ENCODE measurements at regions not wholly inside any gene's neighbourhood (a gene's known extent, or its start where the extent isn't known, plus 50 kb on each side); places are given as distances from the start of the nearest gene placed in this dataset.

DNA sequence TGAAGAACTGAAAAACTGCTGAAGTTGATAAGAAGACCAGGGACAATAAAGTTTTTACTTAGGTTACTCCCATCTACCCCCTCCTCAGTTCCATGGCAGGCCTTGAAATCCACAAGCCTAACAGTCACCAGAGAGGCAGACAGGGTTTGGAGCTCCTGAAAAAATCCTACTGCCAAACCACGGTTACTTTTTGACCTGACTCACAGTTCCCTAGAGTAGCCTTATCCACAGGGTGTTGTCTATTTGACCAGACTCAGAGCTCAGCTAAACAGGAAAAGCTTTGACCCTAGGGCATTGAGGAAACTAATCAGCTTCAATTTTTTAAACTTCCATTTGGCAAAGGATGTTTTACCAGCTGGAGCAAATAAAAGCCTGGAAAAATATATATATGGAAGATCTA, 257.7 kb upstream of the NT5E start:
- ChIA-PET POLR2A (no interaction called here), CTCF (no interaction called here)
- TF ChIP-seq ARNT (IDR thresholded peaks at IDR 0.05) (no peak), ELF4 (IDR thresholded peaks at IDR 0.05) (no peak), LEF1 (IDR thresholded peaks at IDR 0.05; ENCODE audit: borderline replicate concordance) (no peak), BHLHE40 (IDR thresholded peaks at IDR 0.05; ENCODE audit: borderline replicate concordance) (no peak), SUZ12 (IDR thresholded peaks at IDR 0.05) (no peak), HDGF (IDR thresholded peaks at IDR 0.05; ENCODE audit: borderline replicate concordance) (no peak), SP1 (IDR thresholded peaks at IDR 0.05) (no peak), FOXM1 (IDR thresholded peaks at IDR 0.05; ENCODE audit: borderline replicate concordance) (no peak), TARDBP (IDR thresholded peaks at IDR 0.05) (no peak), FOXK2 (IDR thresholded peaks at IDR 0.05) (no peak), FOXA1 (IDR thresholded peaks at IDR 0.05) (no peak), ZNF384 (IDR thresholded peaks at IDR 0.05) (no peak), L3MBTL2 (conservative IDR thresholded peaks at IDR 0.05) (no peak)
- TF ChIP-seq, protein P1, sequence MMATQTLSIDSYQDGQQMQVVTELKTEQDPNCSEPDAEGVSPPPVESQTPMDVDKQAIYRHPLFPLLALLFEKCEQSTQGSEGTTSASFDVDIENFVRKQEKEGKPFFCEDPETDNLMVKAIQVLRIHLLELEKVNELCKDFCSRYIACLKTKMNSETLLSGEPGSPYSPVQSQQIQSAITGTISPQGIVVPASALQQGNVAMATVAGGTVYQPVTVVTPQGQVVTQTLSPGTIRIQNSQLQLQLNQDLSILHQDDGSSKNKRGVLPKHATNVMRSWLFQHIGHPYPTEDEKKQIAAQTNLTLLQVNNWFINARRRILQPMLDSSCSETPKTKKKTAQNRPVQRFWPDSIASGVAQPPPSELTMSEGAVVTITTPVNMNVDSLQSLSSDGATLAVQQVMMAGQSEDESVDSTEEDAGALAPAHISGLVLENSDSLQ (IDR thresholded peaks at IDR 0.05) = no peak
- no peak for DNase-seq (ENCODE audit: extremely low spot score)

DNA sequence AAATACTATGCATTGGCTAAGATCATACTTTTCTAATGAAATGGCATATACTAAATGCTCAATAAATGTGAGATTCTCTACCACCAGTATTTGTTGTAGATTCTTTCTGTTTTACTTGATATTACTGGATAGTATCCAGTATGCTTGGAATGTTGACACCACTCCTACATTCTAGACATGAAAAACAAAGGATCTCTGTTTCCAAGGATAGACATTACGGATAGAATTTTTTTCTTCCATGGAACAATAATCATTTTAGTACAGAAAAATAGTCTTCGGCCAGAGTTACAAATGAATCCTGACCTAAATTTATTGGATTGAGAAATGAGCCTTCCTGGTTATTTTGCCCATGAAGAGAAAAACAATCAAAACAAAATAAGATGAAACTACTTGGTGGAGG, 258.2 kb upstream of the NT5E start:
- no peak for DNase-seq (ENCODE audit: extremely low spot score)
- POLR2A ChIA-PET = no interaction called here
- CTCF ChIA-PET = no interaction called here
- TF ChIP-seq, protein P1 (IDR thresholded peaks at IDR 0.05) = no peak
- TF ChIP-seq FOXA1 (IDR thresholded peaks at IDR 0.05) = no peak
- TF ChIP-seq ZNF384 (IDR thresholded peaks at IDR 0.05) = no peak
- no peak for TF ChIP-seq BHLHE40 (IDR thresholded peaks at IDR 0.05; ENCODE audit: borderline replicate concordance)
- TF ChIP-seq LEF1 (IDR thresholded peaks at IDR 0.05; ENCODE audit: borderline replicate concordance) = no peak
- TF ChIP-seq ELF4 (IDR thresholded peaks at IDR 0.05) = no peak
- no peak for TF ChIP-seq SP1 (IDR thresholded peaks at IDR 0.05)

DNA sequence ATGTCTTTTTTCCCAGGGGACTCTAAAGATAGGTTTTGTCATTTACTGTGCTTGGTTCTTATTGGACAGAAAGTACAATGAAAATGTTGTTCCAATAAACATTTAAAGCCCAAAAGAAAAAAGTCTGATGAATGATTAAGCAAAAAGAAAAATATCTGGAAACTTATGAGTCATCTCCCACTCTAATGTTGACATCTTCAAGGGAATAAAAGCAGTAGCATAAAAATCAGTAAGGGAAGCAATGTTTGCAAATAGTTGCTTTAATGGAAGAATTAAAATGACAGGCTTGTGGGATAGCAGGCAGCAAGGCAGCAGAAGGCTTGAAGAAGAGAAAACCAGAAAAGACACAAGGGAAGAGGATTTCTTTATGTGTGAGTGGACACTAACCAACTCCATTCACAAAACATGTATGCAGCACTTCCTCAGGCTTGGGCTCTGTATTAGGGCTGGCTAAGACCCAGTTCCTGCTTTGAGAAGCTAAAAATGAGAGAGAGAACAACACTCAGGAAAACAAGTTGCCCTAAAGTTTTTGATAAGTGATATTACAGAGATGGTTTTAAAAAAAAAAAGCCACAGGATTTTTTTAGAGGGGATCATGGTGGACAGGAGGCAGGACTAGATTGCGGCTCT, 263.2 kb upstream of the NT5E start:
- TF ChIP-seq NFRKB (IDR thresholded peaks at IDR 0.05) (no peak), FOXM1 (IDR thresholded peaks at IDR 0.05; ENCODE audit: borderline replicate concordance) (no peak), L3MBTL2 (conservative IDR thresholded peaks at IDR 0.05) (no peak), SUZ12 (IDR thresholded peaks at IDR 0.05) (no peak), FOXA1 (IDR thresholded peaks at IDR 0.05) (no peak), LEF1 (IDR thresholded peaks at IDR 0.05; ENCODE audit: borderline replicate concordance) (no peak), BHLHE40 (IDR thresholded peaks at IDR 0.05; ENCODE audit: borderline replicate concordance) (no peak), HDGF (IDR thresholded peaks at IDR 0.05; ENCODE audit: borderline replicate concordance) (no peak), TARDBP (IDR thresholded peaks at IDR 0.05) (no peak), FOXK2 (IDR thresholded peaks at IDR 0.05) (no peak)
- TF ChIP-seq, protein P1 (IDR thresholded peaks at IDR 0.05) = no peak
- no peak for DNase-seq (ENCODE audit: extremely low spot score)
- POLR2A ChIA-PET = no interaction called here
- CTCF ChIA-PET = no interaction called here

DNA sequence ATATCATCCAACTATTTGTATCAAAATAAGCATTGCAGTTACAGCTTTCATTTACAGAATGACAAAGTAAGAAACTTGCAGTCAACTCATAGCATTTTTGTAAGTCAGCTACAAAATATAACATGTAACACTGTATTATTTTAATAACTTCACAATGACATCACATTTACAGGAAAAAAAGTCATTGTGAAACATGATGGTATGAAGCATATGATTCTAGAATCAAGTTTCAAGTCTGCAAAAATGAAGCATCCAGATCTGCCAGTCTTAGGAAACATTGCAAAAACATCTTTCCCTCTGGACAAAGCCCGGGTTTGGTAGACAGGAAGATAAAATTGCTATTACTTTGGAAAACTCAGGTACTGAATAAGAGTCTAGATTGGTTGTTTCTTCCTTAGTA, 263.9 kb upstream of the NT5E start:
- no peak for DNase-seq (ENCODE audit: extremely low spot score)
- CTCF ChIA-PET = no interaction called here
- POLR2A ChIA-PET = no interaction called here
- TF ChIP-seq FOXK2 (IDR thresholded peaks at IDR 0.05) (no peak), NFRKB (IDR thresholded peaks at IDR 0.05) (no peak), ELF4 (IDR thresholded peaks at IDR 0.05) (no peak), SP1 (IDR thresholded peaks at IDR 0.05) (no peak), FOXM1 (IDR thresholded peaks at IDR 0.05; ENCODE audit: borderline replicate concordance) (no peak), CTBP1 (IDR thresholded peaks at IDR 0.05; ENCODE audit: borderline replicate concordance) (no peak), HDGF (IDR thresholded peaks at IDR 0.05; ENCODE audit: borderline replicate concordance) (no peak), ARNT (IDR thresholded peaks at IDR 0.05) (no peak), L3MBTL2 (conservative IDR thresholded peaks at IDR 0.05) (no peak)

DNA sequence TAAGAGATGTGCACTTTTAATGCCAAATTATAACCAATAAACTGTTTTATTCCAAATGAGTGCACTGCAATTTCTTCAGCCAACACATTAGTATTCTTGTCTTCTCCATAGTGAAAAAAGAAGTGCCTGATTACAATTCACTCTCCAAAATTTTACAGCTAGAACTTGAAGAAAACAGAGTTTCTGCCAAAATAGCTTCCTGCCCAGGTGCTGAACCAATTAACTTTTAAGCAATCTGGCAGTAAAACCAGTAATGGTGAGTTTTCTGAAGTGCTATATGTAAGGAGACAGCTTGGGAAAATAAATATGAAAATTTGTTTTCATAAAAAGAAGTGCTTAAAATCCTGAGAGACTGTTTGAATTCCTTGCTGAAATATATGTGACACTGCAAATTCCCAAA, 266.0 kb upstream of the NT5E start:
- CTCF ChIA-PET = no interaction called here
- POLR2A ChIA-PET = no interaction called here
- TF ChIP-seq ELF4 (IDR thresholded peaks at IDR 0.05) (no peak), FOXK2 (IDR thresholded peaks at IDR 0.05) (no peak), SUZ12 (IDR thresholded peaks at IDR 0.05) (no peak), ARNT (IDR thresholded peaks at IDR 0.05) (no peak), L3MBTL2 (conservative IDR thresholded peaks at IDR 0.05) (no peak), FOXA1 (IDR thresholded peaks at IDR 0.05) (no peak), HDGF (IDR thresholded peaks at IDR 0.05; ENCODE audit: borderline replicate concordance) (no peak), FOXM1 (IDR thresholded peaks at IDR 0.05; ENCODE audit: borderline replicate concordance) (no peak), LEF1 (IDR thresholded peaks at IDR 0.05; ENCODE audit: borderline replicate concordance) (no peak), BHLHE40 (IDR thresholded peaks at IDR 0.05; ENCODE audit: borderline replicate concordance) (no peak), NFRKB (IDR thresholded peaks at IDR 0.05) (no peak), SP1 (IDR thresholded peaks at IDR 0.05) (no peak), CTBP1 (IDR thresholded peaks at IDR 0.05; ENCODE audit: borderline replicate concordance) (no peak), ZNF384 (IDR thresholded peaks at IDR 0.05) (no peak), TARDBP (IDR thresholded peaks at IDR 0.05) (no peak)
- TF ChIP-seq, protein P1 (IDR thresholded peaks at IDR 0.05) = no peak
- DNase-seq (ENCODE audit: extremely low spot score) = no peak

DNA sequence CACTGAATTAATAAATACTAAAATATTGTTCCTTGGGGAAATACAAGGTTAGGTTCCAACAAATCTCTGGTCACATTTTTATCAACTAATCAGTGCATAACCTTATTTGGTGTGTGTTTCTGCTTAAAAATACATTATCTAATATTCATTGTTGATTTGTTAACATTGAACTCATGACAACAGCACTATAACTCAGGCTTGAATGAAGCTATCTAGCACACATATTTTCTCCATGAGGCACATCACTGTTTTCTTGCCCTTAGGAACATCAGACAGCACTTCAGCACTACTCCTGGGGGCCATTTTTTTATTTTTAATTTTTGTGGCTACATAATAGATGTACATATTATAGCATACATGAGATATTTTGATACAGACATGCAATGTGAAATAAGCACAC, 277.2 kb upstream of the NT5E start:
- no peak for DNase-seq (ENCODE audit: extremely low spot score)
- TF ChIP-seq NFRKB (IDR thresholded peaks at IDR 0.05) (no peak), ELF4 (IDR thresholded peaks at IDR 0.05) (no peak), L3MBTL2 (conservative IDR thresholded peaks at IDR 0.05) (no peak), SUZ12 (IDR thresholded peaks at IDR 0.05) (no peak), ZNF384 (IDR thresholded peaks at IDR 0.05) (no peak), SP1 (IDR thresholded peaks at IDR 0.05) (no peak), BHLHE40 (IDR thresholded peaks at IDR 0.05; ENCODE audit: borderline replicate concordance) (no peak), FOXK2 (IDR thresholded peaks at IDR 0.05) (no peak), FOXM1 (IDR thresholded peaks at IDR 0.05; ENCODE audit: borderline replicate concordance) (no peak), HDGF (IDR thresholded peaks at IDR 0.05; ENCODE audit: borderline replicate concordance) (no peak), LEF1 (IDR thresholded peaks at IDR 0.05; ENCODE audit: borderline replicate concordance) (no peak), FOXA1 (IDR thresholded peaks at IDR 0.05) (no peak), CTBP1 (IDR thresholded peaks at IDR 0.05; ENCODE audit: borderline replicate concordance) (no peak), TARDBP (IDR thresholded peaks at IDR 0.05) (no peak), ARNT (IDR thresholded peaks at IDR 0.05) (no peak)
- TF ChIP-seq, protein P1 (IDR thresholded peaks at IDR 0.05) = no peak
- ChIA-PET CTCF (no interaction called here), POLR2A (no interaction called here)

Measured in HEK293T (cell line).